ENCODE measurements at regions not wholly inside any gene's neighbourhood (a gene's known extent, or its start where the extent isn't known, plus 50 kb on each side); places are given as distances from the start of the nearest gene placed in this dataset.

GRCh38 chr5:171692936-171693335, 92.7 kb upstream of the SMIM23 start:
- H3K27ac ChIP-seq (ENCODE audit: low read depth in 1 of 2, low read length in 1 of 2): no peak overlapping the region
- no peak for TF ChIP-seq CTCF (IDR thresholded peaks at IDR 0.05; ENCODE audit: control extremely low read depth, extremely low read depth)
- no peak for DNase-seq
- H3K36me3 ChIP-seq (ENCODE audit: control insufficient read depth in 4 of 4, insufficient read depth in 4 of 4, low read length in 4 of 4): no peaks in the 10 kb centered on the region
- no peak overlapping the region for H3K4me3 ChIP-seq
- no peak overlapping the region for H3K9ac ChIP-seq (ENCODE audit: insufficient read depth in 1 of 2, low read length in 2 of 2)
- H3K9me3 ChIP-seq (ENCODE audit: control insufficient read depth in 4 of 4, insufficient read depth in 3 of 4, low read length in 3 of 4): peaks cover 0 to 6% (median 0%) of the 10 kb centered on the region in 4 donors
- no peak for ATAC-seq (ENCODE audit: insufficient read depth, low FRiP score)
- WGBS, 2 donors: 83 to 91% methylated on average over 4 of the region's 4 CpGs
- peaks cover 0 to 10% (median 0%) of the 10 kb centered on the region in 5 donors for H3K4me1 ChIP-seq (ENCODE audit: control insufficient read depth in 5 of 5, insufficient read depth in 5 of 5, low read length in 5 of 5)
- no peaks in the 10 kb centered on the region for H3K27me3 ChIP-seq (ENCODE audit: control insufficient read depth in 3 of 3, insufficient read depth in 3 of 3, low read length in 2 of 3)

- Histone ChIP-seq H3K36me3 (ENCODE audit: control insufficient read depth in 4 of 4, insufficient read depth in 4 of 4, low read length in 4 of 4) (no peaks in the 10 kb centered on the region), H3K27me3 (ENCODE audit: control insufficient read depth in 3 of 3, insufficient read depth in 3 of 3, low read length in 2 of 3) (no peaks in the 10 kb centered on the region), H3K9ac (ENCODE audit: insufficient read depth in 1 of 2, low read length in 2 of 2) (no peak overlapping the region), H3K9me3 (ENCODE audit: control insufficient read depth in 4 of 4, insufficient read depth in 3 of 4, low read length in 3 of 4) (peaks cover 0 to 6% (median 0%) of the 10 kb centered on the region in 4 donors), H3K27ac (ENCODE audit: low read depth in 1 of 2, low read length in 1 of 2) (no peak overlapping the region), H3K4me3 (no peak overlapping the region), H3K4me1 (ENCODE audit: control insufficient read depth in 5 of 5, insufficient read depth in 5 of 5, low read length in 5 of 5) (peaks cover 0 to 10% (median 0%) of the 10 kb centered on the region in 5 donors)
- ATAC-seq (ENCODE audit: insufficient read depth, low FRiP score): no peak
- DNase-seq: no peak
- 60 to 67% methylated on average over 3 of the region's 3 CpGs for WGBS, 2 donors
- no peak for TF ChIP-seq CTCF (IDR thresholded peaks at IDR 0.05; ENCODE audit: control extremely low read depth, extremely low read depth)
Measured at GRCh38 chr5:171693412-171693811, 92.2 kb upstream of the SMIM23 start.

GRCh38 chr5:171695804-171696203, 89.8 kb upstream of the SMIM23 start:
- Histone ChIP-seq H3K4me1 (ENCODE audit: control insufficient read depth in 5 of 5, insufficient read depth in 5 of 5, low read length in 5 of 5) (peaks cover 0 to 14% (median 0%) of the 10 kb centered on the region in 5 donors), H3K27ac (ENCODE audit: low read depth in 1 of 2, low read length in 1 of 2) (no peak overlapping the region), H3K9ac (ENCODE audit: insufficient read depth in 1 of 2, low read length in 2 of 2) (no peak overlapping the region), H3K27me3 (ENCODE audit: control insufficient read depth in 3 of 3, insufficient read depth in 3 of 3, low read length in 2 of 3) (no peaks in the 10 kb centered on the region), H3K4me3 (no peak overlapping the region), H3K9me3 (ENCODE audit: control insufficient read depth in 4 of 4, insufficient read depth in 3 of 4, low read length in 3 of 4) (peaks cover 0 to 6% (median 0%) of the 10 kb centered on the region in 4 donors), H3K36me3 (ENCODE audit: control insufficient read depth in 4 of 4, insufficient read depth in 4 of 4, low read length in 4 of 4) (no peaks in the 10 kb centered on the region)
- 90 to 93% methylated on average over 2 of the region's 2 CpGs for WGBS, 2 donors
- TF ChIP-seq CTCF (IDR thresholded peaks at IDR 0.05; ENCODE audit: control extremely low read depth, extremely low read depth): no peak
- DNase-seq (no peak), ATAC-seq (ENCODE audit: insufficient read depth, low FRiP score) (no peak)

All from lung (tissue), 11 donors.